Anterior cingulate cortex (tissue), 58 donors: ENCODE measurements at regions not wholly inside any gene's neighbourhood (a gene's known extent, or its start where the extent isn't known, plus 50 kb on each side); places are given as distances from the start of the nearest gene placed in this dataset.
A peak's percentile ranks its signal among the peaks of the same experiment; 100 is the strongest.
"Not testable (repeated sequence)": the region's sequence is repeated elsewhere in the genome, so short reads cannot be mapped to it uniquely, and the experiment has no call there.

Source experiments
- DNase-seq, 58 donors: peaks; one replicate each; lab custom pipeline; 2025; lab: John Stamatoyannopoulos, UW

GRCh38 chr12:25341877-25342276, 91.1 kb upstream of the KRAS start:
- DNase-seq, result not testable (repeated sequence)

DNA sequence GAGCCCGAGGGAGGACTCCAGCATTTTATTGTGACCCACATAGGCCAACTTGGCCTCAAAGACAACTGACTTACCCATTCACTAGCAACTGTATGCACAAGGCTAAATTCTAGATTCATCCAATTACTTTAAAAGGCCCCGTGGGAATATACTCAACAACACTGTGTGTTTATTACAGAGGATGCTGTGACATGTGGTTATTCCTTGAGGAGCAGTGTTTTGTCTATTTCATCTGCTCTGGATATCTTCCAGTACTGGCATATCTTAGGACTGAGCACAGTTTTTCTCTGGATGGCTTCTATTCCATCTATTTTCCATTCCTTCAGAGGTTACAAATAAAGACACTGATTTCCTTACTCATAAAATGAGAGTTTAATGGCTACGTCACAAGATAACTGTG, 87.2 kb upstream of the KRAS start:
- no peak for DNase-seq

- DNase-seq, result no peak
Measured at GRCh38 chr12:25332143-25332542, 81.4 kb upstream of the KRAS start.

DNA sequence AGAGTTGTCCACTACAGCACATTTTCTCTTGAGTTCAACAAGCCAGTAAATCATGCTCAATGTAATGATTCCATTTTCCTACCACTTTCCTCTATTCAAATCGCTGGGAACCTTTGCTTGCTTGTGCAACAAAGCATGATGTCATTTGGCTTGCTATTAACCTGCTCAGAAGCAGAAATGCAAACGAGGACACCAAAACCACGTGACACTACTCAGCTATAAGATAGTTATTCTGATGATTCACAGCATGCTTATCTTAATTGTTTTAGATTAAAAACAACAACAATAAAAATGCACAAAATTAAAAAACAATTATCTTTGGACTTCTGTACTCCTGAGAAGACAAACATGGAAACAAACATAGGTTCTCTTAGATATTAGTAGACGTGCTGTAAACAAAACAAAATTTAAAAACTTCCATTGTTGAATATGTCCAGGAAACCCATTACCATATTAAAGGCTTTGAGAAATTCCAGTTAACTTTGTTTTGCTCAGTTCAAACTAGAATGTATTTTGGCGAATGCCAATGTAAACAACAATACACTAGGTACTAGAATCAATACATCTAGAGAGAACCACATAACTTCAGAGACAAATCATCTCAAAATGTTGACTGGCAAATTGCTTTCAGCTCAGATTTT, 77.5 kb upstream of the KRAS start:
- no peak for DNase-seq

GRCh38 chr12:25327321-25327720, 76.6 kb upstream of the KRAS start:
- no peak for DNase-seq

- no peak for DNase-seq
Measured at GRCh38 chr12:25326326-25326725, 75.6 kb upstream of the KRAS start.

GRCh38 chr12:25324861-25325260, 74.1 kb upstream of the KRAS start:
- no peak for DNase-seq

DNA sequence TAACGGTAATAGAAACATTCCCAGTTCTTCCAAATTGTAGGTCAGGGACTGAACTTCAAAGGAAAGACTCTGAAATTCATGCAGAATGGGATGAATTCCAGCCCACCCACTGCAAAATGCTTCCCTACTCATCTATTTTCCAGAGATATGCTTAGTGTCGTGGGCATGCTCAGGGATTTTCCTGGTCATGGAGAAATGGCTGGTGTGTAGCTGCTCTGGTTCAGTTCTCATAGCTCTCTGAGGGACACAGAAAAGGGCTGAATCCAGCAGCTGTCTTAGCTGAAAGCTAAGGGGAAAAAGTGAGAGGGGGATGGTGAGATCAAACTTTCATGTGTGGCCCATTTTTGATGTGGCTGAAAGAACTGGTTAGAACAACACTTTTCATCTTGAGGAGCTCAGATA, 72.9 kb upstream of the KRAS start:
- DNase-seq, result no peak

GRCh38 chr12:25322918-25323531, 72.3 kb upstream of the KRAS start:
- DNase-seq, result no peak

GRCh38 chr12:25322351-25322750, 71.6 kb upstream of the KRAS start:
- DNase-seq, result no peak

DNA sequence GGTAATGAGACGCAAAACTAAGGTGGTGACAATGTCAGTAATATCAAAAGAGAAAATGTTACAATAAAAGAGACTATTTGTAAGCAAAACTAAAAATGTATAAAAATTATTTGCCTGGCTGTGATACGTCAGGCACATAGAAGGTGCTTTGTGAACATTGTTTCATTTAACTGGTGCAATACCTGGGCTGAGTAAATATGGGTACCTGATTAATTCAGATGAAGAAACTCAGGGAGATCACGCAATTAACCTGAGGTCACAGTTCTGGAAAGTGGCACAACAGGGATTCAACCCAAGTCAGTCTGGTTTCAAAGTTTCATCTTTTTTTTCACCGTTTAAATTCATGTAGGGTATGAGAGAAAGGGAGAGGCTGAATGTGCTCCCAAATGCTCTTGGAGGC, 71.0 kb upstream of the KRAS start:
- DNase-seq, result no peak

GRCh38 chr12:25320123-25321006, 69.6 kb upstream of the KRAS start:
- peak in 2 of 58 donors; percentile 8 to 17 for DNase-seq

- DNase-seq, result no peak
Measured at GRCh38 chr12:25319233-25319984, 68.7 kb upstream of the KRAS start.

- no peak for DNase-seq
Measured at GRCh38 chr12:25317553-25317952, 66.8 kb upstream of the KRAS start.

GRCh38 chr12:25315388-25315787, 64.7 kb upstream of the KRAS start:
- DNase-seq, result no peak

- not testable (repeated sequence) for DNase-seq
Measured at GRCh38 chr12:25313266-25313990, 62.7 kb upstream of the KRAS start.

- DNase-seq, result no peak
Measured at GRCh38 chr12:25311506-25311905, 60.8 kb upstream of the KRAS start.

GRCh38 chr12:25310071-25310470, 59.3 kb upstream of the KRAS start:
- DNase-seq, result not testable (repeated sequence)

- DNase-seq, result no peak
Measured at GRCh38 chr12:25308756-25309155, 58.0 kb upstream of the KRAS start.

- DNase-seq, result no peak
Measured at GRCh38 chr12:25307818-25308217, 57.1 kb upstream of the KRAS start.
